ENCODE measurements at regions not wholly inside any gene's neighbourhood (a gene's known extent, or its start where the extent isn't known, plus 50 kb on each side); places are given as distances from the start of the nearest gene placed in this dataset.
A peak's percentile ranks its signal among the peaks of the same experiment; 100 is the strongest.

- no peak for TF ChIP-seq CTCF (IDR thresholded peaks at IDR 0.05; ENCODE audit: borderline replicate concordance, extremely low read depth, insufficient read depth)
- intact Hi-C loops (cut with DNase I): no loop called here
- H3K9me3 ChIP-seq (ENCODE audit: control insufficient read depth in 2 of 3, insufficient read depth in 1 of 3, low read length in 3 of 3): no peaks in the 10 kb centered on the region
- DNase-seq (peak in 1 of 5 donors; percentile 51), FAIRE-seq (no peak)
- peaks cover 0 to 6% (median 0%) of the 10 kb centered on the region in 3 donors for H3K4me1 ChIP-seq (ENCODE audit: control insufficient read depth in 2 of 3, insufficient read depth in 2 of 3, low read depth in 1 of 3, low read length in 3 of 3)
- no peak overlapping the region for H3K9ac ChIP-seq (ENCODE audit: low read length in 3 of 3)
- H3K27me3 ChIP-seq (ENCODE audit: control insufficient read depth, insufficient read depth, low read length): no peaks in the 10 kb centered on the region
- no peaks in the 10 kb centered on the region for H3K36me3 ChIP-seq (ENCODE audit: control insufficient read depth in 2 of 3, insufficient read depth in 3 of 3, low read length in 3 of 3)
- H3K27ac ChIP-seq (ENCODE audit: low read depth in 2 of 2, low read length in 2 of 2): no peak overlapping the region
- no peak overlapping the region for H3K4me3 ChIP-seq (ENCODE audit: low read length in 3 of 3)
Observed at GRCh38 chr9:134239130-134239903, 75.0 kb upstream of the RNU6ATAC start.

DNA sequence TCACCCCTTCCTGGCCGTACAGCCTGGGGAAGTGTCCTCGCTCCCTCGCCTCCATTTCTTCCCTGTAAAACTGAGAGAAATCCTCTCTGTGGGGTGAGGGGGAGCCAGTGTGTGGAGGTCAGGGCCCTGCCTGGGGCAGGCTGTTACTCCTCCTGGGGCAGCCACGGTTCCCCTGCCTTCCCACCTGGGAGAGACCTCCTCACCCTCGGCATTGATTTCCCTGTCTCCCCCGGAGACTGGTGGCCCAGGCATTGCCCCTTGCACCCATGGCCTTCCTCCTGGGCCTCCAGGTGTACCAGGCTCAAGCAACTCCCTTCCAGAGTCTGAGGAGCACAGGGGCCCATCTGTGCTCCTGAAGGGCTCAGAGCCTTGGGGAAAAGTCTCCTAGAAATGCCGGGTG is 75.6 kb upstream of the RNU6ATAC start:
- no peaks in the 10 kb centered on the region for H3K27me3 ChIP-seq (ENCODE audit: control insufficient read depth, insufficient read depth, low read length)

DNA sequence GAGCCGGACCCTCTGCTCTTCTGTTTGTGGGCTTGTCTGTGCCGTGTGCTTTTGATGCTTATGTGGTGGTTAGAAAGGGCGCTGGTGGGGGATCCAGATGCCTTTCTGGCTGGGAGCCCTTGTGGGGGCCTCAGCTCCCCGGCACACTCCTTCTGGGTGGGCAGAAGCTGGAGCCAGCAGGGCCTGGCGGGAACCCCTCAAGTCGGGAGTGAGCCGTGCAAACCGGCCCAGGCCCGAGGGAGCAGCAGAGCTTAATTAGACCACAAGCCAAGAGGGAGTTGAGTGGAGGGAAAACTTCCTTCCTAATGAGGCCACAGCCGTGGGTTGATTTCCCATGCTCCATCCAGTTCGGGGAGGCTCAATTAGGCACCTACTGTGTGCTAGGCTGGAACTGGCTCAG is 76.0 kb upstream of the RNU6ATAC start:
- H3K27me3 ChIP-seq (ENCODE audit: control insufficient read depth, insufficient read depth, low read length): no peaks in the 10 kb centered on the region
- no peak overlapping the region for H3K4me3 ChIP-seq (ENCODE audit: low read length in 3 of 3)
- no peaks in the 10 kb centered on the region for H3K36me3 ChIP-seq (ENCODE audit: control insufficient read depth in 2 of 3, insufficient read depth in 3 of 3, low read length in 3 of 3)
- no peak for TF ChIP-seq CTCF (IDR thresholded peaks at IDR 0.05; ENCODE audit: borderline replicate concordance, extremely low read depth, insufficient read depth)
- peaks cover 0 to 6% (median 0%) of the 10 kb centered on the region in 3 donors for H3K4me1 ChIP-seq (ENCODE audit: control insufficient read depth in 2 of 3, insufficient read depth in 2 of 3, low read depth in 1 of 3, low read length in 3 of 3)
- intact Hi-C loops (cut with DNase I): no loop called here
- peak in 1 of 5 donors; percentile 39 for DNase-seq
- FAIRE-seq: no peak
- no peak overlapping the region for H3K9ac ChIP-seq (ENCODE audit: low read length in 3 of 3)
- H3K9me3 ChIP-seq (ENCODE audit: control insufficient read depth in 2 of 3, insufficient read depth in 1 of 3, low read length in 3 of 3): no peaks in the 10 kb centered on the region
- H3K27ac ChIP-seq (ENCODE audit: low read depth in 2 of 2, low read length in 2 of 2): no peak overlapping the region

More for the DNA sequence above, 75.6 kb upstream of the RNU6ATAC start:
- H3K27ac ChIP-seq (ENCODE audit: low read depth in 2 of 2, low read length in 2 of 2): no peak overlapping the region
- peaks cover 0 to 6% (median 0%) of the 10 kb centered on the region in 3 donors for H3K4me1 ChIP-seq (ENCODE audit: control insufficient read depth in 2 of 3, insufficient read depth in 2 of 3, low read depth in 1 of 3, low read length in 3 of 3)
- no peak overlapping the region for H3K4me3 ChIP-seq (ENCODE audit: low read length in 3 of 3)
- intact Hi-C loops (cut with DNase I): no loop called here
- no peak for TF ChIP-seq CTCF (IDR thresholded peaks at IDR 0.05; ENCODE audit: borderline replicate concordance, extremely low read depth, insufficient read depth)
- FAIRE-seq: no peak
- H3K9ac ChIP-seq (ENCODE audit: low read length in 3 of 3): no peak overlapping the region
- H3K9me3 ChIP-seq (ENCODE audit: control insufficient read depth in 2 of 3, insufficient read depth in 1 of 3, low read length in 3 of 3): no peaks in the 10 kb centered on the region
- H3K36me3 ChIP-seq (ENCODE audit: control insufficient read depth in 2 of 3, insufficient read depth in 3 of 3, low read length in 3 of 3): no peaks in the 10 kb centered on the region
- peak in 1 of 5 donors; percentile 72 for DNase-seq
